ENCODE measurements at regions not wholly inside any gene's neighbourhood (a gene's known extent, or its start where the extent isn't known, plus 50 kb on each side); places are given as distances from the start of the nearest gene placed in this dataset.

GRCh38 chr1:164951508-164951907 is 392.5 kb downstream of the PBX1 start (continued):
- TF ChIP-seq ZNF746 (CRISPR knock-in tag; IDR thresholded peaks at IDR 0.05) (no peak), ZNF619 (CRISPR knock-in tag; IDR thresholded peaks at IDR 0.05) (no peak), THAP11 (CRISPR knock-in tag; IDR thresholded peaks at IDR 0.05) (no peak), XBP1 (CRISPR knock-in tag; IDR thresholded peaks at IDR 0.05) (no peak), ZFY (CRISPR knock-in tag; IDR thresholded peaks at IDR 0.05) (no peak), E2F5 (CRISPR knock-in tag; conservative IDR thresholded peaks at IDR 0.05) (no peak), CEBPB (IDR thresholded peaks at IDR 0.05; ENCODE audit: borderline replicate concordance, low read depth, low read length) (no peak)

GRCh38 chr1:164950541-164950986 is 391.6 kb downstream of the PBX1 start:
- in situ Hi-C loops (cut with HindIII; ENCODE audit: extremely low pct_ligation_motif_present, low pct_unique_long_range_greater_than_20kb) (no loop called here), intact Hi-C loops (cut with micrococcal nuclease; ENCODE audit: unreplicated experiment) (no loop called here)
- DNase-seq (ENCODE audit: low spot score) (no peak), ATAC-seq (no peak), FAIRE-seq (no peak)
- CTCF ChIA-PET (ENCODE audit: low intra/inter-chr PET ratio, low total read pairs) = no interaction called here
- WGBS (ENCODE audit: low lambda C conversion rate) = 9% methylated on average over 5 of the region's 5 CpGs
- Histone ChIP-seq H2AFZ (ENCODE audit: low read length) (no peak overlapping the region), H3K36me3 (replicated peaks in 1 of 2; ENCODE audit: control insufficient read depth in 1 of 2, insufficient read depth in 2 of 2, low read length in 2 of 2) (no peaks in the 10 kb centered on the region), H3K9ac (ENCODE audit: insufficient read depth, low read depth, low read length) (no peak overlapping the region), H3K4me3 (replicated peaks in 1 of 3; ENCODE audit: insufficient read depth in 1 of 3, low read depth in 2 of 3, low read length in 3 of 3) (no peak overlapping the region), H3K27me3 (ENCODE audit: control insufficient read depth in 1 of 2, insufficient read depth in 2 of 2, low read length in 2 of 2) (no peaks in the 10 kb centered on the region), H3K27ac (ENCODE audit: extremely low read length, insufficient read depth, low read length) (no peak overlapping the region), H4K20me1 (ENCODE audit: insufficient read depth, low read length) (no peaks in the 10 kb centered on the region), H3K79me2 (ENCODE audit: insufficient read depth, low read length) (no peaks in the 10 kb centered on the region), H3K4me2 (ENCODE audit: low read depth, low read length) (no peak overlapping the region), H3K4me1 (ENCODE audit: insufficient read depth, low read length) (no peaks in the 10 kb centered on the region), H3K9me3 (ENCODE audit: low read length) (peaks cover 28% of the 10 kb centered on the region)
- POLR2A ChIA-PET = no interaction called here
- BruUV-seq (replicated peaks) = no TSS peak
- TF ChIP-seq MAX (IDR thresholded peaks at IDR 0.05) (no peak), SIN3B (IDR thresholded peaks at IDR 0.05; ENCODE audit: low read length) (no peak), CCDC6 (CRISPR knock-in tag; IDR thresholded peaks at IDR 0.05) (no peak), TBX3 (IDR thresholded peaks at IDR 0.05; ENCODE audit: borderline replicate concordance) (no peak), JARID2 (CRISPR knock-in tag; IDR thresholded peaks at IDR 0.05; ENCODE audit: insufficient replicate concordance) (no peak), ZBTB42 (CRISPR knock-in tag; IDR thresholded peaks at IDR 0.05) (no peak)
